Midbrain (tissue), 1 donor: ENCODE measurements at regions not wholly inside any gene's neighbourhood (a gene's known extent, or its start where the extent isn't known, plus 50 kb on each side); places are given as distances from the start of the nearest gene placed in this dataset.

ENCODE experiments used
- DNase-seq: peaks from one replicate; lab custom pipeline; 2025; lab: John Stamatoyannopoulos, UW

DNA sequence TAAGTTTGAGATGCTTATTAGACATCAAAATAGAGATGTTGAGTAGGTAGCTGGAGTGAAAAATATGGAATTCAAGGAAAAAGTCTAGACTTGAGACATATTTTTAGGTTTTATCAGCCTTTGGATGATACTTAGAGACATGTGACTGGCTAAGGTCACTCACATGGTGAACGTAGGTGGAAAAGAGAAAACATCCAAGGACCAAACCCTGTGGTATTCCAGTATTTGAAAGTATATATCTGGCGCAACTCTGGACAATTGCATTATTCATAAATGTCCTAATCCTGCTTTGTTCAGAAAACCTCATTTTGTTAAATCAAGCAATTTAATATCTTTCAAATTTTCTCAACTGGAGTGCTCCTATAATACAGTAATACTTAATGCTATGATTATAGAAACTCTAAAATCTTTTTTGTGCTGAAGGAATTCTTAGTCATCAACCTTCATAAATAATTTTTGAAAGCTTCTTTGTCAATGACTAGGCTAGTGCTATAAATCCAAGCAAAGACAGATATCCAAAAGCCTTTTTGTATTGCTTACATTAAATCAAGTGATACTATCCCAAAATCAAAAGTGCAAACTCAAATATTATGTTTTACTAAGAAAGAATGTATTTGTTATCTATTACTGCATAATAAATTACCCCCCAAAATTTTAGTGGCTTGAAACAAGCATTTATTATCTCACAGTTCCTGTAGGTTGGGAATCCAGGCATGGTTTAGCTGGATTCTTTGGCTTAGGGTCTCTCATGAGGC, 452.0 kb downstream of the ENC1 start:
- no peak for DNase-seq

DNA sequence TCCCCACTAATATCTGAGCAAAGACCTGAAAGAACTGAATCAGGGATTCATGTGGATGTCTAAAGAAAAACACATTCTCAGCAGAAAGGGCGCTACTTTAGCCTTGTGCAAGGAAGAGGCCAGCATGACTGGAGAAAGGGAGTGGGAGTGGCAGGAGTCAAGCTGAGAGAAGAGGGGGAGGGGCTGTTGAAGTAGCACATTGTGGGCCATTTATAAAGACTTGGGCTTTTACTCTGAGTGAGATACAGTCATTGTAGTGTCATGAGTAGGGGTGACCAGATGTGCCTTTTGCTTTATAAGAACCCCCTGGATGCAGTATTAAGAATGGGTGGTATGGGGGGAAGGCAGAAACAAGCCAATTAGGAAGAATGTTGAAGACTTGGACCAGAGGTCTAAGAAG, 452.8 kb downstream of the ENC1 start:
- no peak for DNase-seq

- no peak for DNase-seq
These were observed 453.9 kb downstream of the ENC1 start for GRCh38 chr5:74186356-74187315.

DNA sequence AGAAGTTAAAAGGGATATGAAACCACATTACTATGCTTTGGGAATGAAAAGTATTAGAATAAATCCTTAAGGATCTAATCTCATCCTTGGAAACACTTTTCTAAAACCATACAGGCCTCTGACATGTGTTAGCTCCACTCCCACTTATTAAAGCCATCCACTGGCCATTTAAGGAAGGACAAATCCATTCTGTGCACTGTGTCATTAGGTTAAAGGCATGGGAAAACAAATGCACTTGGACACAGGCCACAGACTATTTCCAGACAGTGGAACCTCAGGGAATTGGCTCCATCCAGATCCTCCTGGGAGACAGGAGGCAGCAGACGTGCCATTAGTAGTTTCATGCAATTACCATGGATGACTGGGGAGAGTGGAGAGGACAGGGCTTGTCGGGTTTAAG, 454.9 kb downstream of the ENC1 start:
- no peak for DNase-seq

GRCh38 chr5:74184649-74185048, 455.9 kb downstream of the ENC1 start:
- no peak for DNase-seq

GRCh38 chr5:74183041-74183440, 457.5 kb downstream of the ENC1 start:
- DNase-seq = no peak

GRCh38 chr5:74182603-74183002, 457.9 kb downstream of the ENC1 start:
- no peak for DNase-seq

- no peak for DNase-seq
These were observed 460.8 kb downstream of the ENC1 start for GRCh38 chr5:74179701-74180100.

- no peak for DNase-seq
These were observed 461.3 kb downstream of the ENC1 start for GRCh38 chr5:74179179-74179578.

GRCh38 chr5:74177961-74178360, 462.6 kb downstream of the ENC1 start:
- DNase-seq = no peak

DNA sequence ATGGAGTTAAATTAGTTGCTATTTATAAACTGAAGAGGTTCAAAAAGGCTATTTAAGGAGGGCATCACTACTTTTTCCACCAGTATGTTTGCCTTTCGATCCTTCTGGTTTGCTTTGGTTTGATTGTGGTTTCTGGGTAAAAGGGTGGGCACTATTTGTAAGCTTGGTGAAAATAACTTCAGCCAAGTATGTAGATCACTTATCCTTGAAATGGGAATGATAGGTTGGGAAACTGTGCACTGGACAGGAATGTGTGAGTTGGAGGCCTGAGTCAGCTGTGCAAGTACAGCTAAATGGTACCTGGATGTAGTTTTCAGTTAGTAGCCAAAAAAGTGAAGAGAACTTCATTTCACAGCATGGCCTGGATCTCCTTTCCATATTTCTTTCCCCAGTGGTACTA, 466.2 kb downstream of the ENC1 start:
- DNase-seq = no peak

GRCh38 chr5:74173665-74174064, 466.9 kb downstream of the ENC1 start:
- DNase-seq = no peak

DNA sequence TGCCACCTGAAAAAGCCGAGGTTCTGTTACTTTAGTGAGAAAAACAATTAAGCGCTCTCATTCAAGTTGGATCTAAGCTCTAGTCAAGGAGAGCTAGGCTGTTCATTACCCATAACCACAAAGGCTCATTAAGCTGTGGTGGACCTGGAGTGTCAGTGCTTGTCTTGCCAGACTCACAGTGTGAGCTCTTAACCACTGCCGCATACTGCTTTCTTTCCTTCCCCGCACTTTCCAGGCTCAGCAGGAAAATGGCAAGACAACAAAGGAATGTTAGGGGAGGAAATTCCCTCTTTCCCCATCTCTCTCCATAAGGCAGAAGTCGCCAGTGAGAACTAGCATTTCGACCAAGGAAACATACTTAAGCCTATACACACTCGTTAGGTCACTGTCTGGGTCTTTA, 467.3 kb downstream of the ENC1 start:
- DNase-seq = no peak

- no peak for DNase-seq
These were observed 470.8 kb downstream of the ENC1 start for GRCh38 chr5:74169701-74170100.

DNA sequence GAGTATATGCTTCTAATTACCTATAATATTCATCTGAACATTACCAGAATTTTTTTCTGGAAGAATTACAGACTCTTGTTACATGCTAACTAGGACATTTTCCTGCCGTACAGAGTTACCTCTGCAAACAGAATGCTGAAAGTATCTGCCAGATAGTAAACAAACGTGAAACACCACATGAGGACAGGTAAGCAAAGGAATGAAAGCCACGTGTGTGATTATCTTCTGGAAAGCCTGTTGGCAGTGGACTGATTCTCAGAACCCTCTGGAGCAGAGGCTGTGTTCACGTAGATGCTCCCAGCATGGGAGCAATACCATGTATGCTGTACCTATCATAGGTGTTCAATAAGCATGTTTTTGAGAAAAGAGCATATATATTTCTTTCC, 472.6 kb downstream of the ENC1 start:
- no peak for DNase-seq

- no peak for DNase-seq
These were observed 473.2 kb downstream of the ENC1 start for GRCh38 chr5:74167206-74167929.

DNA sequence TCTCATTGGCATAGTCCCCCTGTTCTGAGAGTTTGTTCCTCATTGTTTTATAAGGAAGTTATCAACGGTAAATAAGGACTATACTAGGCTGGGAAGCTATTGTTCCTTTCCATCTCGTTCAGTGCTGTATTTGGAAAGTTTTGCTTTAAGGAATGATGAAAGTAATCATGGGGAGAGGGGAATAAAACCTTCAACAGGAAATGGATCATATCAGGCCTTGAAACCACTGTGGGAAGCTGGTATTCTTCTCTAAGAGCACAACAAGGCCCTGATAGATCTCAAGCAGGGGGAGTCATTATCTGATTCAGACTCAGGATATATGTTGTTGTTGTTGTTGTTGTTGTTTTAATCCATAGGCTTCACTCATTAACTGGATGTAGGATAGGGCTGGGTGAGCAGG, 474.5 kb downstream of the ENC1 start:
- DNase-seq = no peak

DNA sequence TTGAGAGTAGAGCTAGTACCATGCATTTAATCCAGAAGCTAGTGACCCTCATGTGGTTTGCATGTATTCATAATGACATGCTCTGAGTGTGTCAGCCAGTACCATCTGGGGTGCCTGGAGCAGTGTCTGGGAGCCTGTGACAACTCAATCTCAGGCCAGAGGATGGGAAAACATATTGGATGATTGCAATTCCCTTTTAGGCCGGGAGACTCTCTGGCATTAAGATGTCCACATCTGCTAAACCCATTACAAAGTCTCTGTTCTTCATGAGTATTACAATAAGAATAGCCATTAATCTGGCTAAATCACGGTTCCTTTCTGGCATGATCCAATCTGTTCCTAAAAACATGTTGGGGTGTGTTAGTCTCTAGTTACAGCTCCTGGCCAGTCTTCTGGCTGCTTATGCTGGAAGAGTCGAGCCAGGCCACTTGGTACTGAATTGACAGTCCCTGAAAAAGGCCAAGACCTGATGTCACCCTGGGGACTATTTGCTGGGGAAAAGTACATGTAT, 475.7 kb downstream of the ENC1 start:
- DNase-seq = no peak

DNA sequence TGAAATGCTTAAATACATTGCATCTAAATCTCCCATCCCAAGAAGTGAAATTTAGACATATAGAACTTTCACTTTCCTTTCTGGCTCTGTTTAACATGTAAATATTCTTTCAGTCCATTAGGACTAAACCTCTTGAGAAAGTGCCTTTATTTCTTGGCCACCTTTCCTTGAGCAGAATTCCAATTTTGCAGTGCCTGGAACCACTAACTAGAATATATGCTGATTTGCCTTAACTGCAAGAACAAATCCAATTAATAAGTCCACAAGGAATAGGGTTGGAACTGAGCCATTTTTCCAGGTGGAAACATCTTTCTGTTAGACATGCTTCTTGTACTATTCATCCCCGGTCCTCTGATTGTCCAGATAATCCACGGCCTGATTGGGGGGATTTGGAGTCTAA, 478.0 kb downstream of the ENC1 start:
- DNase-seq = no peak

- DNase-seq = no peak
These were observed 479.4 kb downstream of the ENC1 start for GRCh38 chr5:74161170-74161569.

DNA sequence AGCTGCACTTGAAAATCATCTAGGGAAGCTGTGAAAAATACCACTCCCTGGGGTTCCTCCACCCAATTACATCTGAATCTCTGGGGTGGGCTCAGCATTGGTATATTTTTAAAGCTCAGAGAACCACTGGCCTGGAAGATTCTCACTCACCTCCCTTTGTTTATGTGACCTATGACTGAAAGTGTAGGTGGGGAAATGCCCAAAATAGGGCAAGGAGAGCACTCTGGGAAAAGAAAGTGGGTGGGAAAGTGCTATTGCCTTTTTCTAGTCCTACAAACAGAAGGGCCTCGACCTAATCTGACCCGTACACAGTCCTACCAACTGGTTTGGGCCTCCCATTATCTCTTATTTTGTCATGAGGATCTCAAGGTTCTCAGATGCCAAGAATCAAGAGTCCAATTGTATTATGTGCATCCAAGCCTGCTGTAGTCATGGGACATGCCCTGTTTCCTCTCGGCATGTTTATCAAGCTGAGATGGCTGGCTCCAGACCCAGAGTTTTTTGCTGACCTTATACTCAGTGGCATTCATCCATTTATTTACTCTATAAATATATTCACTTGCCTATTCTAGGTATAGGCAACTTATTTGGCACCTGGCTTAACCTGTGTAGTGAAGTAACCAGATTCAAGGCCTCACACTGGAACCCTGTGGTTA, 483.7 kb downstream of the ENC1 start:
- no peak for DNase-seq

DNA sequence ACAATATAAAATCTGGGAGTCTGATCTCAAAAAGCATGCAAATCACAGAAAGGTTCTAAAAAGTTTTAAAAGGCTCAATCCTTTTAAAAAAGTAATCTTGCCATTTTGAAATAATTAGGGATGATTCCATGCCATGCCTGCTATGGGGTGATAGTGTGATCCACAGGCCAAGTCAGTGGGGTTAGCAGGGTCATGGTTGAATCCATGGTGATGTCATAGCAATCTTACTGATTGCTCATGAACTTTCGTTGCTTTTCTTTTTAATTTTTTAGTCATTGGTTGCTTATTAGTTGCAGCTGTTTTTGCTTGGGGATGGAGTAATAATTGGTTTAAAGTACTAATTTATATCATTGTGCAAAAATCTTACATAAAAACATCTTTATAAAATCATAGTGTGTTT, 485.0 kb downstream of the ENC1 start:
- DNase-seq = no peak
